22Rv1 (cell line): ENCODE measurements at regions not wholly inside any gene's neighbourhood (a gene's known extent, or its start where the extent isn't known, plus 50 kb on each side); places are given as distances from the start of the nearest gene placed in this dataset.

Source experiments
- ZFX ChIP-seq: fragments of 450-650 bp; IDR thresholded peaks from 2 replicates; pipeline ENCODE4 v1.6.1; 2017; ENCODE audit warnings: antibody characterized with exemption, borderline replicate concordance
- TF ChIP-seq, protein P1 (sequence below): fragments of 450-650 bp; IDR thresholded peaks from 2 replicates; pipeline ENCODE4 v1.5.1; 2017; ENCODE audit warnings: mild to moderate bottlenecking

GRCh38 chr1:199264911-199265310 lies 626.1 kb downstream of the PTPRC start:
- TF ChIP-seq, protein P1, sequence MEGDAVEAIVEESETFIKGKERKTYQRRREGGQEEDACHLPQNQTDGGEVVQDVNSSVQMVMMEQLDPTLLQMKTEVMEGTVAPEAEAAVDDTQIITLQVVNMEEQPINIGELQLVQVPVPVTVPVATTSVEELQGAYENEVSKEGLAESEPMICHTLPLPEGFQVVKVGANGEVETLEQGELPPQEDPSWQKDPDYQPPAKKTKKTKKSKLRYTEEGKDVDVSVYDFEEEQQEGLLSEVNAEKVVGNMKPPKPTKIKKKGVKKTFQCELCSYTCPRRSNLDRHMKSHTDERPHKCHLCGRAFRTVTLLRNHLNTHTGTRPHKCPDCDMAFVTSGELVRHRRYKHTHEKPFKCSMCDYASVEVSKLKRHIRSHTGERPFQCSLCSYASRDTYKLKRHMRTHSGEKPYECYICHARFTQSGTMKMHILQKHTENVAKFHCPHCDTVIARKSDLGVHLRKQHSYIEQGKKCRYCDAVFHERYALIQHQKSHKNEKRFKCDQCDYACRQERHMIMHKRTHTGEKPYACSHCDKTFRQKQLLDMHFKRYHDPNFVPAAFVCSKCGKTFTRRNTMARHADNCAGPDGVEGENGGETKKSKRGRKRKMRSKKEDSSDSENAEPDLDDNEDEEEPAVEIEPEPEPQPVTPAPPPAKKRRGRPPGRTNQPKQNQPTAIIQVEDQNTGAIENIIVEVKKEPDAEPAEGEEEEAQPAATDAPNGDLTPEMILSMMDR = no peak
- TF ChIP-seq ZFX = no peak
